ENCODE measurements at regions not wholly inside any gene's neighbourhood (a gene's known extent, or its start where the extent isn't known, plus 50 kb on each side); places are given as distances from the start of the nearest gene placed in this dataset.

DNA sequence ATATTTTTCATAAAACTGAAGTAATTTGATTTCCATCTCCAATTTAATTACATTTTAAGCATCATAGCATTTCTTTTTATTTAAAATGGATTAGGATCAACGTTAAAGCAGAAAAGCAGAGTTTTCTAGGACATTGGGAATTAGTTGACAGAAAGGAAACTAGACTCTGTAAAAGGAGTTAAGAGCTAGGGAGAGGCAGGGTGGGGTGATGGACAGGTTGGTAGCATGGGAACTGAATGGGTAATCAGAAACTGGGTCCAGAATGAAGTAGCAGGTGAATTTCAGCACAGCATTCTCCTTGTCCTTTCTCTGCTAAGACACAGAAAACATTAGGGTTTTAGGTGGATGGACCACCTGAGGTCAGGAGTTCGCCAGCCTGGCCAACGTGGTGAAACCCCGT is 97.6 kb downstream of the ANAPC4 start:
- Mint-ChIP-seq H3K4me3 (ENCODE audit: unreplicated experiment) (no peak overlapping the region), H3K27me3 (ENCODE audit: low read depth, unreplicated experiment) (no peaks in the 10 kb centered on the region), H3K9me3 (ENCODE audit: unreplicated experiment) (no peaks in the 10 kb centered on the region), H3K4me1 (ENCODE audit: low read depth, unreplicated experiment) (no peaks in the 10 kb centered on the region), H3K36me3 (ENCODE audit: low read depth, unreplicated experiment) (no peaks in the 10 kb centered on the region), H3K27ac (ENCODE audit: unreplicated experiment) (no peak overlapping the region)
- H3K4me1 ChIP-seq (ENCODE audit: insufficient read depth, low read length) = no peaks in the 10 kb centered on the region
- no peak overlapping the region for H2AFZ ChIP-seq (ENCODE audit: low read depth, low read length)
- TF ChIP-seq, protein P1, sequence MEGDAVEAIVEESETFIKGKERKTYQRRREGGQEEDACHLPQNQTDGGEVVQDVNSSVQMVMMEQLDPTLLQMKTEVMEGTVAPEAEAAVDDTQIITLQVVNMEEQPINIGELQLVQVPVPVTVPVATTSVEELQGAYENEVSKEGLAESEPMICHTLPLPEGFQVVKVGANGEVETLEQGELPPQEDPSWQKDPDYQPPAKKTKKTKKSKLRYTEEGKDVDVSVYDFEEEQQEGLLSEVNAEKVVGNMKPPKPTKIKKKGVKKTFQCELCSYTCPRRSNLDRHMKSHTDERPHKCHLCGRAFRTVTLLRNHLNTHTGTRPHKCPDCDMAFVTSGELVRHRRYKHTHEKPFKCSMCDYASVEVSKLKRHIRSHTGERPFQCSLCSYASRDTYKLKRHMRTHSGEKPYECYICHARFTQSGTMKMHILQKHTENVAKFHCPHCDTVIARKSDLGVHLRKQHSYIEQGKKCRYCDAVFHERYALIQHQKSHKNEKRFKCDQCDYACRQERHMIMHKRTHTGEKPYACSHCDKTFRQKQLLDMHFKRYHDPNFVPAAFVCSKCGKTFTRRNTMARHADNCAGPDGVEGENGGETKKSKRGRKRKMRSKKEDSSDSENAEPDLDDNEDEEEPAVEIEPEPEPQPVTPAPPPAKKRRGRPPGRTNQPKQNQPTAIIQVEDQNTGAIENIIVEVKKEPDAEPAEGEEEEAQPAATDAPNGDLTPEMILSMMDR (IDR thresholded peaks at IDR 0.05; ENCODE audit: insufficient read depth, low read depth, low read length) = no peak
- TF ChIP-seq EZH2 (IDR thresholded peaks at IDR 0.05; ENCODE audit: insufficient read depth, low read length) = no peak
- no peaks in the 10 kb centered on the region for H4K20me1 ChIP-seq (ENCODE audit: insufficient read depth, low read length)
- no peak overlapping the region for H3K9ac ChIP-seq (ENCODE audit: low read length)
- FAIRE-seq = no peak
- no peak for DNase-seq (ENCODE audit: low read depth)
- no peaks in the 10 kb centered on the region for H3K27me3 ChIP-seq (ENCODE audit: insufficient read depth, low read length)
- H3K27ac ChIP-seq (ENCODE audit: low read depth, low read length) = no peak overlapping the region
- no peak overlapping the region for H3K4me2 ChIP-seq (ENCODE audit: low read length)
- H3K79me2 ChIP-seq (ENCODE audit: insufficient read depth, low read length) = no peaks in the 10 kb centered on the region
- H3K9me3 ChIP-seq (ENCODE audit: insufficient read depth, low read depth, low read length) = no peaks in the 10 kb centered on the region
- H3K36me3 ChIP-seq (ENCODE audit: insufficient read depth, low read length) = no peaks in the 10 kb centered on the region
- H3K4me3 ChIP-seq (ENCODE audit: insufficient read depth, low read depth, low read length) = no peak overlapping the region

DNA sequence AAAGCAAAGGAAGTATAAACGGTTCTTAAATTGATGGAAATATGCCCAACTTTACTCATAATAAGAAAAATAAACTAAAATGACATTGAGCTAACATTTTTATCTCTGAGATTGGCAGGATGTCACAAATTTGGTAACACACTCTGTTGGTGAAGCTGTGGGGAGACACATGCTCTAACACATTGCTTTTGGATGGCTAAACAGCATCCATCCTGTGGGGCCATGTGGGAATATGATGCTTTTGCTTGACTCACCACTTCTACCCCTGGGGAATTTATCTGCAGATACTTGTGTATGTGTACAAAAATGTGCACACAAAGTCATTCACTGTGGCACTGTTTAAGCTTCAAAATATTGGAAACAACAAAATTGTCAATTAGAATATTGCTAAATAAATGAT is 100.2 kb downstream of the ANAPC4 start:
- H3K27ac ChIP-seq (ENCODE audit: low read depth, low read length) = no peak overlapping the region
- H3K9ac ChIP-seq (ENCODE audit: low read length) = no peak overlapping the region
- FAIRE-seq (no peak), DNase-seq (ENCODE audit: low read depth) (no peak)
- H3K4me3 Mint-ChIP-seq (ENCODE audit: unreplicated experiment) = no peak overlapping the region
- H3K9me3 Mint-ChIP-seq (ENCODE audit: unreplicated experiment) = no peaks in the 10 kb centered on the region
- H3K4me2 ChIP-seq (ENCODE audit: low read length) = no peak overlapping the region
- H4K20me1 ChIP-seq (ENCODE audit: insufficient read depth, low read length) = no peaks in the 10 kb centered on the region
- H3K27me3 Mint-ChIP-seq (ENCODE audit: low read depth, unreplicated experiment) = peaks cover 11% of the 10 kb centered on the region
- no peaks in the 10 kb centered on the region for H3K79me2 ChIP-seq (ENCODE audit: insufficient read depth, low read length)
- H3K4me3 ChIP-seq (ENCODE audit: insufficient read depth, low read depth, low read length) = no peak overlapping the region
- TF ChIP-seq, protein P1 (IDR thresholded peaks at IDR 0.05; ENCODE audit: insufficient read depth, low read depth, low read length) = no peak
- TF ChIP-seq EZH2 (IDR thresholded peaks at IDR 0.05; ENCODE audit: insufficient read depth, low read length) = no peak
- no peaks in the 10 kb centered on the region for H3K36me3 Mint-ChIP-seq (ENCODE audit: low read depth, unreplicated experiment)
- no peaks in the 10 kb centered on the region for H3K4me1 ChIP-seq (ENCODE audit: insufficient read depth, low read length)
- no peak overlapping the region for H2AFZ ChIP-seq (ENCODE audit: low read depth, low read length)
- H3K27ac Mint-ChIP-seq (ENCODE audit: unreplicated experiment) = no peak overlapping the region
- no peaks in the 10 kb centered on the region for H3K36me3 ChIP-seq (ENCODE audit: insufficient read depth, low read length)
- H3K27me3 ChIP-seq (ENCODE audit: insufficient read depth, low read length) = peaks cover 4% of the 10 kb centered on the region
- no peaks in the 10 kb centered on the region for H3K9me3 ChIP-seq (ENCODE audit: insufficient read depth, low read depth, low read length)
- H3K4me1 Mint-ChIP-seq (ENCODE audit: low read depth, unreplicated experiment) = no peaks in the 10 kb centered on the region

DNA sequence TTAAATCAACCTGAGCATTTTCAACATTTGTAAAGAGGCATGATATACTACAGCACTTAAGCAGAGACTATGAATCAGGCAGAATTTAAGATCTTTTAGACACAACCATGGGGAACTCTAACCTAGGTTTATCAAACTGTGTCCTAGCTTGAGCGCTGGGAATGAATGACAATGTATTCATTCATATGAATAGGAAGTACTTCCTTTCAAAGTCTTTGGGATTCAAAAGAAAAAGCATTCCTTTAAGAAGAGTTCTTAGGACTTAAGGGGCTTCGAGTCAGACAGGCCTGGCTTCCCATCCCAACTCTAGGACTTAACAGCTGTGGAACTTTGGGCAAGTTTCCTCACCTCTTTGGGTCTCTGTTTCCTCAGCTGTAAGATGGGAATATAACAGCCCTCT is 104.6 kb downstream of the ANAPC4 start:
- Mint-ChIP-seq H3K4me1 (ENCODE audit: low read depth, unreplicated experiment) (peaks cover 2% of the 10 kb centered on the region), H3K27me3 (ENCODE audit: low read depth, unreplicated experiment) (peaks cover 11% of the 10 kb centered on the region), H3K4me3 (ENCODE audit: unreplicated experiment) (no peak overlapping the region), H3K9me3 (ENCODE audit: unreplicated experiment) (no peaks in the 10 kb centered on the region), H3K36me3 (ENCODE audit: low read depth, unreplicated experiment) (no peaks in the 10 kb centered on the region), H3K27ac (ENCODE audit: unreplicated experiment) (no peak overlapping the region)
- Histone ChIP-seq H3K9ac (ENCODE audit: low read length) (no peak overlapping the region), H3K27ac (ENCODE audit: low read depth, low read length) (no peak overlapping the region), H3K36me3 (ENCODE audit: insufficient read depth, low read length) (no peaks in the 10 kb centered on the region), H3K9me3 (ENCODE audit: insufficient read depth, low read depth, low read length) (no peaks in the 10 kb centered on the region), H4K20me1 (ENCODE audit: insufficient read depth, low read length) (no peaks in the 10 kb centered on the region), H3K27me3 (ENCODE audit: insufficient read depth, low read length) (peaks cover 4% of the 10 kb centered on the region), H3K4me2 (ENCODE audit: low read length) (no peak overlapping the region), H3K4me3 (ENCODE audit: insufficient read depth, low read depth, low read length) (no peak overlapping the region), H2AFZ (ENCODE audit: low read depth, low read length) (no peak overlapping the region), H3K79me2 (ENCODE audit: insufficient read depth, low read length) (no peaks in the 10 kb centered on the region), H3K4me1 (ENCODE audit: insufficient read depth, low read length) (peaks cover 7% of the 10 kb centered on the region)
- TF ChIP-seq, protein P1 (IDR thresholded peaks at IDR 0.05; ENCODE audit: insufficient read depth, low read depth, low read length) = no peak
- TF ChIP-seq EZH2 (IDR thresholded peaks at IDR 0.05; ENCODE audit: insufficient read depth, low read length) = no peak
- FAIRE-seq = no peak
- DNase-seq (ENCODE audit: low read depth) = no peak

Measured in astrocyte (in vitro differentiated cells and primary cell).